GM18870 (cell line): ENCODE measurements at regions not wholly inside any gene's neighbourhood (a gene's known extent, or its start where the extent isn't known, plus 50 kb on each side); places are given as distances from the start of the nearest gene placed in this dataset.

ENCODE experiments used
- ATAC-seq: cut with Tn5 transposase; IDR thresholded peaks from one replicate; pipeline ENCODE4 v1.9.1; 2021; ENCODE audit warnings: moderate library complexity; ENCODE audit not compliant: unreplicated experiment

GRCh38 chr10:125348536-125348935 lies 188.2 kb upstream of the CTBP2 start:
- ATAC-seq, result no peak

- ATAC-seq, result peak; percentile 64
Observed at GRCh38 chr10:125344573-125345171, 184.3 kb upstream of the CTBP2 start.

- no peak for ATAC-seq
Observed at GRCh38 chr10:125343983-125344382, 183.6 kb upstream of the CTBP2 start.

- no peak for ATAC-seq
Observed at GRCh38 chr10:125343118-125343925, 183.0 kb upstream of the CTBP2 start.

- no peak for ATAC-seq
Observed at GRCh38 chr10:125341611-125342010, 181.2 kb upstream of the CTBP2 start.

GRCh38 chr10:125340903-125341302 lies 180.5 kb upstream of the CTBP2 start:
- ATAC-seq, result no peak

- no peak for ATAC-seq
Observed at GRCh38 chr10:125337510-125337909, 177.1 kb upstream of the CTBP2 start.

- ATAC-seq, result no peak
Observed at GRCh38 chr10:125334545-125334944, 174.2 kb upstream of the CTBP2 start.

GRCh38 chr10:125333769-125334168 lies 173.4 kb upstream of the CTBP2 start:
- no peak for ATAC-seq

- ATAC-seq, result no peak
Observed at GRCh38 chr10:125333209-125333591, 172.8 kb upstream of the CTBP2 start.

- no peak for ATAC-seq
Observed at GRCh38 chr10:125332548-125333208, 172.3 kb upstream of the CTBP2 start.

GRCh38 chr10:125331056-125331455 lies 170.7 kb upstream of the CTBP2 start:
- no peak for ATAC-seq

GRCh38 chr10:125329056-125329455 lies 168.7 kb upstream of the CTBP2 start:
- ATAC-seq, result no peak

- ATAC-seq, result no peak
Observed at GRCh38 chr10:125325326-125325725, 165.0 kb upstream of the CTBP2 start.

GRCh38 chr10:125316436-125316835 lies 156.1 kb upstream of the CTBP2 start:
- no peak for ATAC-seq

GRCh38 chr10:125300937-125301336 lies 140.6 kb upstream of the CTBP2 start:
- ATAC-seq, result no peak

GRCh38 chr10:125299461-125299860 lies 139.1 kb upstream of the CTBP2 start:
- ATAC-seq, result no peak

GRCh38 chr10:125296598-125296997 lies 136.2 kb upstream of the CTBP2 start:
- no peak for ATAC-seq

GRCh38 chr10:125294109-125294508 lies 133.7 kb upstream of the CTBP2 start:
- ATAC-seq, result no peak

GRCh38 chr10:125291836-125292235 lies 131.5 kb upstream of the CTBP2 start:
- no peak for ATAC-seq

GRCh38 chr10:125289461-125289860 lies 129.1 kb upstream of the CTBP2 start:
- ATAC-seq, result no peak
